GM19397 (cell line): ENCODE measurements at regions not wholly inside any gene's neighbourhood (a gene's known extent, or its start where the extent isn't known, plus 50 kb on each side); places are given as distances from the start of the nearest gene placed in this dataset.
"Not testable (repeated sequence)": the region's sequence is repeated elsewhere in the genome, so short reads cannot be mapped to it uniquely, and the experiment has no call there.

Source experiments
- ATAC-seq: cut with Tn5 transposase; IDR thresholded peaks from one replicate; pipeline ENCODE4 v1.9.1; 2021; ENCODE audit warnings: mild to moderate bottlenecking, moderate library complexity; ENCODE audit not compliant: unreplicated experiment

GRCh38 chr4:128653527-128654444 is 155.7 kb upstream of the JADE1 start:
- ATAC-seq, result no peak

- ATAC-seq, result no peak
Measured at GRCh38 chr4:128649575-128650205, 159.8 kb upstream of the JADE1 start.

GRCh38 chr4:128649161-128649560 is 160.3 kb upstream of the JADE1 start:
- no peak for ATAC-seq

DNA sequence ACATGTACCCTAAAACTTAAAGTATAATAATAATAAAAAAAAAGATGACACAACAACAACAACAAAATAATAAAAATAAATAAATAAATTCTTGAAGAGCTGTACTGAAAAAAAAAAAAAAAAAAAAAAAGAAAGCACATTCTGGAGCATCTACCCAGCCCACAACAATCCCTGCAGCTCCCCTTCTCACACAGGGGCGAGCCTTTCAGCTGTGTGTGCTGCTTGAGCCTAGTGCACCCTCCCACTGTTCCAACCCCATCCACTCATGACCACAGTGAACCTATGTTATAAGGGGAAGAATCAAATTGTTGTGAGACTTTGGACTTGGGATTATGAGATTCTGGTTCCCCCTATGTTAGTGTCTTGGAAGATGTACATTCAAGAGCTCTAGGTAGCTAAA is 161.5 kb upstream of the JADE1 start:
- ATAC-seq, result no peak

DNA sequence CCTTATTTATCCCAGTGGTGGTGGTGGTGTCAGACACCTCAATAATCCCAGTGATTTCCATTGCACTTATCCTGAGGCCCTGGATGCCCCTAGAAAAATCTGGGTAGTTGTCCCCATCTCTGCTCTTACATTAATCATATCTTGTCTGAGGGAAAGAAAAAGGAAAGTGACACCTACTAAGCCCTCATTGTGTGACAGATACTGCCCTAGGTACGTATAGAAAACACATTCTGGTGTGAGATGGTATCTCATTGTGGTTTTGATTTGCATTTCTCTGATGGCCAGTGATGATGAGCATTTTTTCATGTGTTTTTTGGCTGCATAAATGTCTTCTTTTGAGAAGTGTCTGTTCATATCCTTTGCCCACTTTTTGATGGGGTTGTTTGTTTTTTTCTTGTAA is 162.6 kb upstream of the JADE1 start:
- ATAC-seq, result not testable (repeated sequence)

DNA sequence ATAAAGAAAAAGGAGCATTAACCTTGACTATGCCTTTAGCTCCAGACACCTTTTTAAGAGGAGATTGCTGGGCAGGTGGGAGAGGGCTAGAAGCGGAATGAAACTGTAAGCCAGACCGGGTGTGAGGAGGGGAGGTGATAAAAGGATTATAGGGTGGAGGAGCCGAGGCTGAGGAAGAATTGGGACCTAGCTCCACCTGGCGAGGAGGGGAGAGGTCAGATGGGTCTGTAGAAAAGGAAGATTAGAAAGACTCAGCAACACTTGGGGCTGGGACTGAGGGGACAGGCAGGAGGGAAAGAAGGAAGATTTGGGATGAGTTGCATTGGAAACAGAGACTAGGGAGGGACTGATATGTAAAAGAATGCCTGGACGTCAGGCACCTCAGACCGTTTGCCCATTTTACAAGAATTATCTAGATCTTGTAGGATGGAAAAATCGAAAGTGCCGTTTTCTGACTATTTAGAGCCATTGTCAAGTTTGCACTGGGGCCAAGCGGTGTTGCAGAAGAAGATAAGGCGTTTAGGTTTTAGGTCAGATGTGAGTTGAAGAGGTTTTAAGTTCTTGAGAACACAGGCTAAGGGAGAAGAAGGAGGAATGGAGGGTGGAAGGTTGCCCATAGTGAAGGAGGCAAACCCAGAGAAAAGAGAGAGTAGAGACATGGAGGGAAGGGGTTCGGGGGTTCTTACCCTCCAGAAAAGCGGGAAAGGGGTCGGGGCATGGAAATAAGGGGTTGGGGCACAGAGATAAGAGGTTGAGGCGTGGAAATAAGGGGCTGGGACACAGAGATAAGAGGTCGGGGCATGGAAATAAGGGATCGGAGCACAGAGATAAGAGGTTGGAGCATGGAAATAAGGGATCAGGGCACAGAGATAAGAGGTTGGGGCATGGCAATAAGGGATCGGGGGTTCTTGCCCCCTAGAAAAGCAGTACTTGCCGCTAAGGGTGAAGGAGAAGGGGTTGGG is 164.5 kb upstream of the JADE1 start:
- not testable (repeated sequence) for ATAC-seq

- not testable (repeated sequence) for ATAC-seq
Measured at GRCh38 chr4:128644107-128644506, 165.4 kb upstream of the JADE1 start.

- ATAC-seq, result not testable (repeated sequence)
Measured at GRCh38 chr4:128641566-128641965, 167.9 kb upstream of the JADE1 start.

- no peak for ATAC-seq
Measured at GRCh38 chr4:128639541-128640270, 169.8 kb upstream of the JADE1 start.

GRCh38 chr4:128636906-128637305 is 172.6 kb upstream of the JADE1 start:
- ATAC-seq, result no peak

DNA sequence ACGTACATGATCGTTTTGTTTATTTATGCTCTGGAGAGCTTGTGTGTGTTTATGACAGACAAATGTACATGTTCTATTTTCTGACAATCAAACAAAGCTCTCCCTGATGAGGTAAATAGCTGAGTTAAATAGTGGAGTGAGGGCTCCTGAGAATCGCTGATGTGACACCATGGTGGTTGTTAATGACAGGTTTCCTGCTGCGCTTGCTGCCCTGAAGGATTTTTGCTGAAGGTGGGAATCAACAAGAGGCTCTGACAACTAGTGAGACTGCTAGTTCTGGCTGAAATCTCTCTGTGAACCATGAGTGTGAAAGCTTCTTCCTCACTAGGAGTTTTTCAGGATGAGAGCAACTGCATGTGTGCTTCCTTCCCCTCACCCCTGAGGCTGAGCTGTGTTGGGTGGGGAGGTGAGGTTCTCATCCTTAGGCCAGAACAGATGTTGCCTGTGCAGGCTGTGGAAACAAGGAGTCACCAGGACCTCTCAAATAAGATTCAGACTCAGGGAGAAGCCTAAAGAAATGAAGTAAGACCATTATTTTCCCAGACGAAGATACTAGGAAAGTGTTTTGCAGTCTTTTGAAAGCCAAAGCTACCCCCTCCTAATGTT is 173.4 kb upstream of the JADE1 start:
- no peak for ATAC-seq

DNA sequence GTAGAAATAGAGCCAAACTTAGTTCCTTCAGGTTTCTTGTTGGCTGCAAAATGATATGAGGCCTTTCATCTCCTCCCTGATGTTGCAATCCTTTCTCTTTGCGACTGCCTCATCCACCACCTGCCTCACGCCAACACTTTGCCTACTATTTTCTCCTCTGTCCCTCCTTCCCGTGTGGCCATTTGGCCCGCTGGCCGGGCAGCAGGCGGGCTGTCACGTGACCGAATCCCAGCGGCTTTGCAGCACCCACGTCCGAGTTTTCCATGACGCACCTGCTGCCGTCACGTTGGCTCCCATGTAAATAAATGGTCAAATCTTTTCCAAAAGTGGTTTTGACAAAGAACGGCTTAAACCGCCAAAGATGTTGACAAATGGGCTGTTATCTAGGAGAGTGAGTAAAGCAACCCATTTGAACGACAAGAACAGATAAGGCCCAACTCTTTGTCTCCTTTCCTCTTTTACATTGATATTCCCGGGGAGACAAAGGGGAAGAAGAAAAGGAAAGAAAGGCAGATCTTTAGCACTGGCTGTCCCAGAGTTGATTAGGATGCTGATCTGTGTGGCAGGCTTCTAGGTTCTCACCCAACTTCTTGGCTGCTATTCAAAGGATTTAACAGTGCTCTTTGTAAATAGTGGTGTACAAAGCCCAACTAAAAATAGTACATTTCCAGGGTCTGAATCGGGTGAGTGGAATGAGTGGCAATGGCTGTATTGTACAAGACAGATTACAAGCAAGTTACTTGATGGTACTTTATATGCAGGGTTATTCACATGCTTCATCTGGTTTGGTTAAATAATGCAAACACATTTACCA is 174.2 kb upstream of the JADE1 start:
- no peak for ATAC-seq

DNA sequence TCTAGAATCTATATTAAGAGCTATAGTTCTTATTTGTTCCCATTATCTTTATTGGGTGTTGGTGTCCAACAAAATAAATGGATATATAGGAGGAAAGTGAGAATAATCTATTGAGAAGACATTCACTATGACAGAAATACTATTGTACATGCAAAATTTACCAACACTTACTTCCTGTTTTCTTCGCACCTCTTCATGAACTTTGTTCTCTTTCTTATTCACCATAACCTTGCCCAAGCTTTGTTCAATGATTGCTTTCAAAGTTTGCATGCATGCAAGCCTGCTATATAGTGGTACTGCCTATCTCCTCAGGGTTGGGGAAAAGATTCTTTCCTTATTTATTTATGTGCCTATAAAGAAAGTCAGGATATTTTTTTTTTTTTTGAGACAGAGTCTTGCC is 176.4 kb upstream of the JADE1 start:
- no peak for ATAC-seq

DNA sequence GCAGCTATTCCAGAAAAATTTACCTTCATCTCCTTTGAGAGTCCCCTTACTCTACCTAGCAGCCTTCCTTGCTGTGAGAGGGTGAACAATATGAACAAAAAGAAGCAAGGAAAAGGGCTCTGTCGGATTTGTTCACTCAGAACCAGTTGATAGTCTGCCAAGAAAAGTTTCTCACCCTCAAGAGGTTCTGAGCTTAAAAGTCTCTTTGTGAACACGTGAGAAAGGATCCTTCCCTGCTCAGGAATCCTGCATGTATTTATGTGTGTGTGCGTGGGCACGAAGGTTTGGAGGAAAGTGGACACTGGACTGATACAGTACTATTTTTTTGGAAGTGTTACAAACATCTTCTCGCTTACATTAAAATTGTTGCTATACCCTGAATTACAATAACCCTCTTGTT is 178.6 kb upstream of the JADE1 start:
- no peak for ATAC-seq

GRCh38 chr4:128623508-128624215 is 185.8 kb upstream of the JADE1 start:
- no peak for ATAC-seq

- not testable (repeated sequence) for ATAC-seq
Measured at GRCh38 chr4:128620279-128620965, 189.1 kb upstream of the JADE1 start.

DNA sequence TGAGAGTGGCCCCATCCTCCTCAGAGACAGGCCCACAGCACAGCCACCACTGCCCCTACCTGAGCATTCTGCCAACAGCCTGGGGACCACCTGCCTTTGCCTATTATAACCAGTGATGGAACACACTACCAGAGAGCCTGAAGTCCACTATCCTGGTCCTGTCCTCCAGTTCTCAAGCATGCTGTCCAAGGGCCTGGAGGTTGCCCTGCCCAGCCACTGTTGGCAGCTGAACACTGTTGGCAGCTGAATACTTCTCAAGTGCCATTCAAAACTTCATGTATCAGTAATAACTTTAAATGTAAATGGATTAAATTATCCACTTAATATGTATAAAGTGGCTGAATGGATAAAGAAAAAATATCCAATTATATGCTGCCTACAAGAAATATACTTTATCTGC is 194.3 kb upstream of the JADE1 start:
- ATAC-seq, result no peak

DNA sequence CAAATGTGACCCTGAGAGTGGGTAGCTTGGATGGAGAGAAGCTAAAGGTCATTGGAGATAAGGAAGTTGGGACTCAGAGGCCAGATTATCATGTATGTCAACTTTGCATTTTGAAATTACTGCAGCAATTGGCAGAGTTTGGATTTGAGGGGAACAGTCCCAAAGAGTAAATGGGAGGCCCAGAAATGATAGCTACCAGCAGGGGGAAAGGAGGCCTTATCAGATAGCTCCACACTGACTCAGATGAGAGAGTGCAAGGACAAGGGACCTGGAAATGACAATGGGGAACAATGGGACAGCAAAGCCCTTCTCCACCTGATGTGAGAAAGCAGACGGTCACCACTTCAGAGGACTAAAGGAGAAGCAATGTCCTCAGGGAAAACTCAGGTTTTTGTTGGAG is 201.5 kb upstream of the JADE1 start:
- no peak for ATAC-seq
